NCI-H2029 (cell line): ENCODE measurements at regions not wholly inside any gene's neighbourhood (a gene's known extent, or its start where the extent isn't known, plus 50 kb on each side); places are given as distances from the start of the nearest gene placed in this dataset.

ENCODE experiments used
- DNase-seq: peaks from one replicate; lab custom pipeline; 2025; lab: John Stamatoyannopoulos, UW

GRCh38 chr16:66137853-66138252 lies 228.6 kb upstream of the CDH5 start:
- no peak for DNase-seq

- DNase-seq: no peak
Measured at GRCh38 chr16:66136841-66137240, 229.7 kb upstream of the CDH5 start.

DNA sequence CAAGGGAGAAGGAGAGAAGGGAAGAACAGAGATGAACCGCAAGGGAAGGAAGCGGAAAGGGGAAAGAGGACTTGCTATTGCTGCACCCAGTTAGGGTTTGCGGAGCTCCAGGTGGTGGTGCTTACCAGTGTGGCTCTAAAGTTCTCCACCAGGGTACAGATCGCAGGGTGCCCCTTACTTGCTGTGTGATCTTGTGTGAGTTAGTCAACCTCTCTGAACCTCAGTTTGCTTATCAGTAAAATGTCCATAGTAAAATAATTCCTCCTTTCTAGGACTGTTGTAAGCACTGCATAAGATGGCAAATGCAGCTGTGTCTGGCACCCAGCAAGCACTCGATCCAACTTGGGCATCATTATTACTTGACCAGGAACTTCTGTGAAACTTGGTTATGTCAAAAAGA lies 230.7 kb upstream of the CDH5 start:
- DNase-seq: no peak

DNA sequence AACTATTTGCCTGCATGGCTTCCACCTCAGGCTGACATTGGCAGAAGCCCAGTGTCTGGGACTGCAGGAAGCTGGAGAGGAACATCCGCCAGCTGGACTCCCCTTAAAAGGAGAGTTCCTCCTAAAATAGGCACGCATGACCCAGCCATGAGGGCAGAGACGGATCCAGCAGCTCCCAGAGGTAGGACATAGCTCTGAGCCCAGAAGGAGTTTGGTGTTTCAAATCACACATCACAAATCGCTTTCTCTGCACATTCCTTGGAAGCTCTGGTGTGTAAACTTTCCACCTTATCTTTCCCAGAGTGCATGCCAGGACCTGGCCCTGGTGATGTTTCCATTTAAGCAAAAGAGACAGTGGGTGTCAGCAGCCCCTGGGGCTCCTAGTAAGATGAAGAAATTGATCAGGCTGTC lies 231.1 kb upstream of the CDH5 start:
- DNase-seq: no peak

- no peak for DNase-seq
Measured at GRCh38 chr16:66134875-66135274, 231.6 kb upstream of the CDH5 start.

- DNase-seq: no peak
Measured at GRCh38 chr16:66133643-66134338, 232.7 kb upstream of the CDH5 start.

GRCh38 chr16:66131895-66132294 lies 234.6 kb upstream of the CDH5 start:
- DNase-seq: no peak

GRCh38 chr16:66131156-66131807 lies 235.2 kb upstream of the CDH5 start:
- DNase-seq: no peak

DNA sequence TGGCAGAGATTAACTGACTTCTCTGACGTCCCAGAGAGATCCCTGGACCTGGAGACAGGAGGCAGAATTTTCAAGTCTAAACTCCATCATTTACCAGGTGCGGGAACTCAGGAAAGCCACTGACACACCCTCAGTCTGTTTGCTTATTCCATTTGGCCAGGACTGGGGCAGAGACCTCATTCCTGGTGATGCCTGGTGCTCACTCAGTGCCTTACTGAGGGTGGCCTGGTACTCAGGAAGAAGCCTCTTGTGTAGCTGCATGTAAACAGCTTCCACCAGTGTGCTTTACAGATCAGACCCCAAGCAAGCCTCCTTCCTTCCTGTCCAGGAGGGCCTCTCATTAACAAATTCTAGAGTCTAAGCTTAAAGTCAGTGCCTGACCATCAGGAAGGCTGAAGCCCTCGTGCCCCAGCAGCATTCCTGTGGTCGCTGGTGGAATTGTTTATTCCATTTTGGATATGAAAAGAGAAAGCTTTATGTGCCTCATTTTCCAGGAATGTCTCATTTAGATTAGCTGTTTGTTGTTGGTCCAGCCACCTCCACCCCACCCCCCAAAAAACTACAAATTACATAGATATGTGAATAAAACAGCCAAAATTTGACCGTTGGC lies 236.1 kb upstream of the CDH5 start:
- no peak for DNase-seq

GRCh38 chr16:66129196-66129595 lies 237.3 kb upstream of the CDH5 start:
- DNase-seq: no peak

- no peak for DNase-seq
Measured at GRCh38 chr16:66128371-66128770, 238.1 kb upstream of the CDH5 start.

GRCh38 chr16:66127459-66128370 lies 238.8 kb upstream of the CDH5 start:
- no peak for DNase-seq

GRCh38 chr16:66121466-66121865 lies 245.0 kb upstream of the CDH5 start:
- DNase-seq: no peak

- DNase-seq: no peak
Measured at GRCh38 chr16:66120656-66121055, 245.8 kb upstream of the CDH5 start.

GRCh38 chr16:66116163-66117002 lies 250.1 kb upstream of the CDH5 start:
- DNase-seq: no peak

DNA sequence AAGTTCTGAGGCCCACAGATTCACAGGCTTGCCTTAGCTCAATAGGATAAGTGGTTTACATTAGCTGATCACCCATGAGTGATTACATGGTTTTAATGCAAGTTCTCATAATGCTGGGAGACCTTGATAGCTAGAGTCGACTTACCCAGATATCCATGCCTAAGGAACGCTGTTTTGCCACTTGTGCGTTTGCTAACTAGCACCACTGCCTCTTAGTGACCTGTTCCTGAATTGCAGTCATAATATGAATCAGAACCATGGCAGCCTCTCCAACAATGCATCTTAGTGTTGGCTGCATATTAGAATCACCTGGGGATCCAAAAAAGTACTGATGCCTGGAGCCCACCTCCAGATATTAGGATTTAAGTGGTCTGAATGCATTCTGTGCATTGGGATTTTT lies 251.1 kb upstream of the CDH5 start:
- DNase-seq: no peak

GRCh38 chr16:66113223-66113622 lies 253.3 kb upstream of the CDH5 start:
- no peak for DNase-seq

- DNase-seq: no peak
Measured at GRCh38 chr16:66109677-66110076, 256.8 kb upstream of the CDH5 start.

DNA sequence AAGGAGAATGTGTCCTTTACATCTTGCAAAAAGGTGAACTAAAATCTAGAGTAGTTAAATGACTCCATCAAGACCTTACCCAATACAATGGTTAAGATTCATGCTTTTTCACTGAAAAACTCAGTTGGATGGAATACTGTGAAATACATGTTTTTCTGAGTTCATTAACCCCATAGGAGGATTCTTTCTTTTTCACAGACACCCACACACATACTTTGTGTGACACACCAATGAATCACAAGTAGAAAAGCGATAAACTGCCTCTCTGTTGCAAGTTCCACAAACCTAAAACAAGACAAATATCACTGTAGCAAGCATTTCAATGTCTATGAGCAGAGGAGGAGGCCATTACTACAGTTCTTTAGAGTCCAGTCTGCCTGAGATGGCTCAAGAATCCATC lies 258.8 kb upstream of the CDH5 start:
- no peak for DNase-seq

GRCh38 chr16:66103211-66103610 lies 263.3 kb upstream of the CDH5 start:
- no peak for DNase-seq

- no peak for DNase-seq
Measured at GRCh38 chr16:66099306-66099705, 267.2 kb upstream of the CDH5 start.

GRCh38 chr16:66097751-66098150 lies 268.7 kb upstream of the CDH5 start:
- no peak for DNase-seq
